GM06990 (cell line): ENCODE measurements at regions not wholly inside any gene's neighbourhood (a gene's known extent, or its start where the extent isn't known, plus 50 kb on each side); places are given as distances from the start of the nearest gene placed in this dataset.

Source experiments
- DNase-seq: peaks from one replicate; pipeline ENCODE4 v3.0.0-alpha.2; 2011; ENCODE audit not compliant: insufficient read length; ENCODE audit errors: extremely low read depth
- H3K27me3 ChIP-seq: replicated peaks from 2 replicates; pipeline ENCODE4 v1.6.0; 2011; ENCODE audit warnings: low read length; ENCODE audit not compliant: control insufficient read depth, insufficient read depth
- H3K36me3 ChIP-seq: 2 replicates; pipeline ENCODE4 v1.5.1; 2011; ENCODE audit warnings: low read length; ENCODE audit not compliant: control insufficient read depth, insufficient read depth
- H3K4me3 ChIP-seq: replicated peaks from 2 replicates; pipeline ENCODE4 v1.5.1; 2011; ENCODE audit warnings: low read depth, mild to moderate bottlenecking, control low read depth, low read length
- CTCF ChIP-seq: IDR thresholded peaks from 2 replicates; pipeline ENCODE4 v1.5.1; 2011; ENCODE audit warnings: low read length, control low read depth, mild to moderate bottlenecking, inconsistent platforms; ENCODE audit not compliant: insufficient read depth, poor library complexity, severe bottlenecking

- H3K4me3 ChIP-seq, result no peak overlapping the region
- H3K27me3 ChIP-seq, result no peaks in the 10 kb centered on the region; the same call in 1 of the 2 replicates
- no peak for TF ChIP-seq CTCF
- no peaks in the 10 kb centered on the region for H3K36me3 ChIP-seq
- DNase-seq, result no peak
These were observed 236.2 kb upstream of the THBS1 start for GRCh38 chr15:39344662-39345141.

- Histone ChIP-seq H3K36me3 (no peaks in the 10 kb centered on the region), H3K4me3 (no peak overlapping the region), H3K27me3 (no peaks in the 10 kb centered on the region; the same call in 1 of the 2 replicates)
- TF ChIP-seq CTCF, result no peak
- DNase-seq, result no peak
These were observed 235.7 kb upstream of the THBS1 start for GRCh38 chr15:39345176-39345575.

- Histone ChIP-seq H3K36me3 (no peaks in the 10 kb centered on the region), H3K27me3 (no peaks in the 10 kb centered on the region), H3K4me3 (no peak overlapping the region)
- TF ChIP-seq CTCF, result no peak
- DNase-seq, result no peak
These were observed 233.4 kb upstream of the THBS1 start for GRCh38 chr15:39347453-39347852.

GRCh38 chr15:39350785-39351184 lies 230.1 kb upstream of the THBS1 start:
- no peak for TF ChIP-seq CTCF
- no peaks in the 10 kb centered on the region for H3K36me3 ChIP-seq
- H3K27me3 ChIP-seq, result no peaks in the 10 kb centered on the region
- H3K4me3 ChIP-seq, result no peak overlapping the region
- no peak for DNase-seq

GRCh38 chr15:39354189-39354588 lies 226.7 kb upstream of the THBS1 start:
- H3K4me3 ChIP-seq, result no peak overlapping the region
- DNase-seq, result no peak
- H3K36me3 ChIP-seq, result no peaks in the 10 kb centered on the region
- no peak for TF ChIP-seq CTCF
- no peaks in the 10 kb centered on the region for H3K27me3 ChIP-seq
